ENCODE measurements at regions not wholly inside any gene's neighbourhood (a gene's known extent, or its start where the extent isn't known, plus 50 kb on each side); places are given as distances from the start of the nearest gene placed in this dataset.
"Not testable (repeated sequence)": the region's sequence is repeated elsewhere in the genome, so short reads cannot be mapped to it uniquely, and the experiment has no call there.

DNA sequence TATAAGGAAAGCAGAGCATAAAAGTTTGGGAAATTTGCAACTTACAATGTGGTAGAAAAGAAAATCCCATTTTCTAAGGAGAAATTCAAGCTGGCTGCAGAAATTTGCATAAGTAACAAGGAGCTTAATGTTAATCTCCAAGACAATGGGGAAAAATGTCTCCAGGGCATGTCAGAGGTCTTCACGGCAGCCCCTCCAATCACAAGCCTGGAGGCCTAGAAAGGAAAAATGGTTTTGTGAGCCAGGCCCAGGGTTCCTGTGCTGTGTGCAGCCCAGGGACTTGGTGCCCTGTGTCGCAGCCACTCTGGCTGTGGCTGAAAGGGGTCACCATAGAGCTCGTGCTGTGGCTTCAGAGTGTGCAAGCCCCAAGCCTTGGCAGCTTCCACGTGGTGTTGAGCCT is 403.3 kb upstream of the NOX3 start:
- TF ChIP-seq CTCF, POLR2A (IDR thresholded peaks at IDR 0.05): not testable (repeated sequence)
